Osteocyte (in vitro differentiated cells): ENCODE measurements at regions not wholly inside any gene's neighbourhood (a gene's known extent, or its start where the extent isn't known, plus 50 kb on each side); places are given as distances from the start of the nearest gene placed in this dataset.
"Not testable (repeated sequence)": the region's sequence is repeated elsewhere in the genome, so short reads cannot be mapped to it uniquely, and the experiment has no call there.

Source experiments
- DNase-seq: peaks from one replicate; pipeline ENCODE4 v3.0.0; 2021; ENCODE audit warnings: mixed read lengths; ENCODE audit not compliant: unreplicated experiment; ENCODE audit errors: extremely low spot score
- H3K27ac Mint-ChIP-seq: one replicate; pipeline ENCODE4 v1.8.0; 2021; ENCODE audit warnings: mild to moderate bottlenecking, mixed read lengths; ENCODE audit not compliant: unreplicated experiment
- H3K27me3 Mint-ChIP-seq: one replicate; pipeline ENCODE4 v1.8.0; 2021; ENCODE audit warnings: mixed read lengths; ENCODE audit not compliant: unreplicated experiment
- H3K36me3 Mint-ChIP-seq: one replicate; pipeline ENCODE4 v1.8.0; 2021; ENCODE audit warnings: mixed read lengths; ENCODE audit not compliant: unreplicated experiment
- H3K4me1 Mint-ChIP-seq: one replicate; pipeline ENCODE4 v1.8.0; 2021; ENCODE audit warnings: mixed read lengths; ENCODE audit not compliant: unreplicated experiment
- H3K4me3 Mint-ChIP-seq: one replicate; pipeline ENCODE4 v1.8.0; 2021; ENCODE audit warnings: mild to moderate bottlenecking, moderate library complexity, mixed read lengths; ENCODE audit not compliant: unreplicated experiment
- H3K9me3 Mint-ChIP-seq: one replicate; pipeline ENCODE4 v1.8.0; 2021; ENCODE audit warnings: mixed read lengths; ENCODE audit not compliant: unreplicated experiment
- CTCF ChIP-seq: fragments of 200-600 bp; sonication (generic); IDR thresholded peaks from 2 replicates; pipeline ENCODE4 v1.5.0; 2021; ENCODE audit warnings: antibody characterized with exemption, mild to moderate bottlenecking, moderate library complexity

- Mint-ChIP-seq H3K9me3 (no peaks in the 10 kb centered on the region), H3K27me3 (no peaks in the 10 kb centered on the region), H3K4me1 (peaks cover 13% of the 10 kb centered on the region), H3K36me3 (no peaks in the 10 kb centered on the region), H3K27ac (no peak overlapping the region), H3K4me3 (no peak overlapping the region)
- DNase-seq, result no peak
- TF ChIP-seq CTCF, result peak; percentile 56
Observed at GRCh38 chr6:68226460-68226859, 408.6 kb upstream of the ADGRB3 start.

GRCh38 chr6:68225729-68226128, 409.4 kb upstream of the ADGRB3 start:
- no peaks in the 10 kb centered on the region for H3K27me3 Mint-ChIP-seq
- H3K4me1 Mint-ChIP-seq, result peaks cover 13% of the 10 kb centered on the region
- DNase-seq, result no peak
- H3K4me3 Mint-ChIP-seq, result no peak overlapping the region
- no peak for TF ChIP-seq CTCF
- H3K27ac Mint-ChIP-seq, result no peak overlapping the region
- no peaks in the 10 kb centered on the region for H3K36me3 Mint-ChIP-seq
- H3K9me3 Mint-ChIP-seq, result no peaks in the 10 kb centered on the region

- TF ChIP-seq CTCF, result no peak
- Mint-ChIP-seq H3K27ac (no peak overlapping the region), H3K9me3 (peaks cover 28% of the 10 kb centered on the region), H3K36me3 (peaks cover 12% of the 10 kb centered on the region), H3K27me3 (no peaks in the 10 kb centered on the region), H3K4me1 (no peaks in the 10 kb centered on the region), H3K4me3 (no peak overlapping the region)
- DNase-seq, result no peak
Observed at GRCh38 chr6:68211242-68211795, 423.8 kb upstream of the ADGRB3 start.

GRCh38 chr6:68207612-68208011, 427.5 kb upstream of the ADGRB3 start:
- not testable (repeated sequence) for H3K36me3 Mint-ChIP-seq, H3K4me1 Mint-ChIP-seq, H3K4me3 Mint-ChIP-seq, DNase-seq, H3K27me3 Mint-ChIP-seq, H3K27ac Mint-ChIP-seq
- H3K9me3 Mint-ChIP-seq, result peaks cover 15% of the 10 kb centered on the region

GRCh38 chr6:68200929-68201328, 434.2 kb upstream of the ADGRB3 start:
- no peaks in the 10 kb centered on the region for H3K27me3 Mint-ChIP-seq
- peaks cover 38% of the 10 kb centered on the region for H3K9me3 Mint-ChIP-seq
- peaks cover 21% of the 10 kb centered on the region for H3K4me1 Mint-ChIP-seq
- TF ChIP-seq CTCF, result no peak
- DNase-seq, result no peak
- H3K36me3 Mint-ChIP-seq, result peaks cover 9% of the 10 kb centered on the region
- H3K27ac Mint-ChIP-seq, result no peak overlapping the region
- no peak overlapping the region for H3K4me3 Mint-ChIP-seq

GRCh38 chr6:68197356-68197755, 437.7 kb upstream of the ADGRB3 start:
- H3K4me3 Mint-ChIP-seq, result no peak overlapping the region
- H3K27me3 Mint-ChIP-seq, result no peaks in the 10 kb centered on the region
- H3K4me1 Mint-ChIP-seq, result peaks cover 21% of the 10 kb centered on the region
- no peak for DNase-seq
- peaks cover 35% of the 10 kb centered on the region for H3K9me3 Mint-ChIP-seq
- TF ChIP-seq CTCF, result no peak
- H3K27ac Mint-ChIP-seq, result no peak overlapping the region
- peaks cover 9% of the 10 kb centered on the region for H3K36me3 Mint-ChIP-seq
